ENCODE measurements at regions not wholly inside any gene's neighbourhood (a gene's known extent, or its start where the extent isn't known, plus 50 kb on each side); places are given as distances from the start of the nearest gene placed in this dataset.

DNA sequence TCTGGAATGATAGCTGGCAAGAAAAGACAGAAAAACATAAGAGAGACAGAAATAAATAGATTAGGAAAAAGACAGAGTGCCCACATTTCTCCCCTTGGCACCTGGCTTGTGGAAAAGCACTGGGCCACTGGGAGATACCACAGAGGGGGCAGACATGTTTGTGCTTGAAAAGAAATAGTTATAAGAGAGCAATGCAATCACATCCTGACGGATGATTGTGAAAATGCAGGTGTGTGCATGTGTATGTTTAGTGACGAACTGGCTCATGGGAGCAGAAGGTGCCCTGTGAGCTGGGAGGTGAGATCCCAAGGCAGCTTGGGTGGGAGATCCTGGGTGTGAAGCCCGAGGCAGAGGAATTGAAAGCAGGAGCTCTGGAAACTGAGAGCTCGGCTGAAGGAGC is 617.9 kb downstream of the BCOR start:
- Histone ChIP-seq H3K4me2 (ENCODE audit: low read depth, low read length) (no peak overlapping the region), H2BK15ac (ENCODE audit: low read depth, low read length) (no peak overlapping the region)
- WGBS, 2 experiments (ENCODE audit: extremely low coverage in 2 of 2, insufficient read length in 1 of 2) = 48% methylated on average over 3 of the region's 4 CpGs; no CpG with 5 or more reads in 1 of the 2 experiments

More for the DNA sequence above, 617.9 kb downstream of the BCOR start:
- H2BK5ac ChIP-seq (ENCODE audit: low read depth, low read length, poor library complexity, severe bottlenecking) = no peak overlapping the region
- H2BK120ac ChIP-seq (ENCODE audit: low read depth, low read length) = no peak overlapping the region
- ChIA-PET POLR2A (ENCODE audit: unreplicated experiment) (no interaction called here), CTCF (no interaction called here)
- H3K9me3 ChIP-seq (ENCODE audit: control insufficient read depth, insufficient read depth, low read length) = peaks cover 2% of the 10 kb centered on the region; the same call in 1 of the 2 replicates
- ATAC-seq (ENCODE audit: low read depth) = no peak
- H4K5ac ChIP-seq (ENCODE audit: low read depth, low read length) = no peak overlapping the region
- H2AK9ac ChIP-seq (replicated peaks; ENCODE audit: low read depth, low read length, poor library complexity) = no peak overlapping the region
- H3K27ac ChIP-seq (ENCODE audit: insufficient read depth, low read length) = no peak overlapping the region
- H3K9ac ChIP-seq (ENCODE audit: low read depth, low read length) = no peak overlapping the region
- intact Hi-C loops (cut with micrococcal nuclease) = no loop called here
- no peak overlapping the region for H2AFZ ChIP-seq (replicated peaks; ENCODE audit: low read length, poor library complexity)
- in situ Hi-C loops (cut with MboI; ENCODE audit: low sequenced_read_pairs) = no loop called here
- H3K4me1 ChIP-seq (ENCODE audit: control insufficient read depth, insufficient read depth, low read length) = no peaks in the 10 kb centered on the region
- no peak overlapping the region for H4K91ac ChIP-seq (ENCODE audit: insufficient read depth, low read depth, low read length)
- H3K56ac ChIP-seq (ENCODE audit: extremely low read depth, insufficient read depth, low read length) = no peak overlapping the region
- no peaks in the 10 kb centered on the region for H3K79me1 ChIP-seq (ENCODE audit: low read depth in 1 of 2, low read length in 2 of 2)
- H2AK5ac ChIP-seq (ENCODE audit: low read depth, low read length) = no peak overlapping the region
- dilution Hi-C loops (cut with HindIII; ENCODE audit: low sequenced_read_pairs, unreplicated experiment) = no loop called here
- no peak overlapping the region for H3K4me3 ChIP-seq (ENCODE audit: insufficient read depth, low read depth, low read length)
- no peak overlapping the region for H3K14ac ChIP-seq (replicated peaks; ENCODE audit: low read depth, low read length)
- H3K23ac ChIP-seq (ENCODE audit: low read depth, low read length) = no peak overlapping the region
- no peak for DNase-seq
- TF ChIP-seq BHLHE40 (IDR thresholded peaks at IDR 0.05; ENCODE audit: low read depth, low read length) (no peak), FOS (IDR thresholded peaks at IDR 0.05; ENCODE audit: low read depth, low read length) (no peak), RAD21 (IDR thresholded peaks at IDR 0.05; ENCODE audit: low read length) (no peak), SMC3 (IDR thresholded peaks at IDR 0.05; ENCODE audit: low read depth, low read length) (no peak), NFE2L2 (IDR thresholded peaks at IDR 0.05; ENCODE audit: low read depth, low read length) (no peak), CEBPB (IDR thresholded peaks at IDR 0.05; ENCODE audit: low read depth, low read length) (no peak), CHD1 (IDR thresholded peaks at IDR 0.05; ENCODE audit: low read depth, low read length) (no peak), RCOR1 (IDR thresholded peaks at IDR 0.05; ENCODE audit: insufficient replicate concordance, low read length) (no peak), POLR2A (IDR thresholded peaks at IDR 0.05; ENCODE audit: low read depth, low read length) (no peak), MAFK (IDR thresholded peaks at IDR 0.05; ENCODE audit: low read depth, low read length) (no peak), RFX5 (IDR thresholded peaks at IDR 0.05; ENCODE audit: low read depth, low read length) (no peak), MAZ (IDR thresholded peaks at IDR 0.05; ENCODE audit: borderline replicate concordance, low read depth, low read length) (no peak)
- TF ChIP-seq, protein P1, sequence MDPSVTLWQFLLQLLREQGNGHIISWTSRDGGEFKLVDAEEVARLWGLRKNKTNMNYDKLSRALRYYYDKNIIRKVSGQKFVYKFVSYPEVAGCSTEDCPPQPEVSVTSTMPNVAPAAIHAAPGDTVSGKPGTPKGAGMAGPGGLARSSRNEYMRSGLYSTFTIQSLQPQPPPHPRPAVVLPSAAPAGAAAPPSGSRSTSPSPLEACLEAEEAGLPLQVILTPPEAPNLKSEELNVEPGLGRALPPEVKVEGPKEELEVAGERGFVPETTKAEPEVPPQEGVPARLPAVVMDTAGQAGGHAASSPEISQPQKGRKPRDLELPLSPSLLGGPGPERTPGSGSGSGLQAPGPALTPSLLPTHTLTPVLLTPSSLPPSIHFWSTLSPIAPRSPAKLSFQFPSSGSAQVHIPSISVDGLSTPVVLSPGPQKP (IDR thresholded peaks at IDR 0.05; ENCODE audit: borderline replicate concordance, low read depth, low read length) = no peak
- TF ChIP-seq, protein P2, sequence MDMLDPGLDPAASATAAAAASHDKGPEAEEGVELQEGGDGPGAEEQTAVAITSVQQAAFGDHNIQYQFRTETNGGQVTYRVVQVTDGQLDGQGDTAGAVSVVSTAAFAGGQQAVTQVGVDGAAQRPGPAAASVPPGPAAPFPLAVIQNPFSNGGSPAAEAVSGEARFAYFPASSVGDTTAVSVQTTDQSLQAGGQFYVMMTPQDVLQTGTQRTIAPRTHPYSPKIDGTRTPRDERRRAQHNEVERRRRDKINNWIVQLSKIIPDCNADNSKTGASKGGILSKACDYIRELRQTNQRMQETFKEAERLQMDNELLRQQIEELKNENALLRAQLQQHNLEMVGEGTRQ (IDR thresholded peaks at IDR 0.05; ENCODE audit: low read depth, low read length) = no peak
- TF ChIP-seq, protein P3, sequence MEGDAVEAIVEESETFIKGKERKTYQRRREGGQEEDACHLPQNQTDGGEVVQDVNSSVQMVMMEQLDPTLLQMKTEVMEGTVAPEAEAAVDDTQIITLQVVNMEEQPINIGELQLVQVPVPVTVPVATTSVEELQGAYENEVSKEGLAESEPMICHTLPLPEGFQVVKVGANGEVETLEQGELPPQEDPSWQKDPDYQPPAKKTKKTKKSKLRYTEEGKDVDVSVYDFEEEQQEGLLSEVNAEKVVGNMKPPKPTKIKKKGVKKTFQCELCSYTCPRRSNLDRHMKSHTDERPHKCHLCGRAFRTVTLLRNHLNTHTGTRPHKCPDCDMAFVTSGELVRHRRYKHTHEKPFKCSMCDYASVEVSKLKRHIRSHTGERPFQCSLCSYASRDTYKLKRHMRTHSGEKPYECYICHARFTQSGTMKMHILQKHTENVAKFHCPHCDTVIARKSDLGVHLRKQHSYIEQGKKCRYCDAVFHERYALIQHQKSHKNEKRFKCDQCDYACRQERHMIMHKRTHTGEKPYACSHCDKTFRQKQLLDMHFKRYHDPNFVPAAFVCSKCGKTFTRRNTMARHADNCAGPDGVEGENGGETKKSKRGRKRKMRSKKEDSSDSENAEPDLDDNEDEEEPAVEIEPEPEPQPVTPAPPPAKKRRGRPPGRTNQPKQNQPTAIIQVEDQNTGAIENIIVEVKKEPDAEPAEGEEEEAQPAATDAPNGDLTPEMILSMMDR (conservative IDR thresholded peaks at IDR 0.05; ENCODE audit: low read depth, low read length) = no peak
- H3K27me3 ChIP-seq (ENCODE audit: control insufficient read depth, insufficient read depth, low read length) = peaks cover 29% of the 10 kb centered on the region; the same call in 1 of the 2 replicates
- no peak overlapping the region for H3K18ac ChIP-seq (ENCODE audit: low read depth, low read length)
- no peak overlapping the region for H2BK20ac ChIP-seq (ENCODE audit: low read depth, low read length)
- H3K36me3 ChIP-seq (ENCODE audit: control insufficient read depth, insufficient read depth, low read length) = no peaks in the 10 kb centered on the region
- H3K9me1 ChIP-seq (ENCODE audit: insufficient read depth, low read length) = no peaks in the 10 kb centered on the region
- no peak overlapping the region for H3K4ac ChIP-seq (ENCODE audit: low read depth, low read length)
- no peaks in the 10 kb centered on the region for H4K20me1 ChIP-seq (ENCODE audit: insufficient read depth, low read length)
- no TSS peak for BruUV-seq (replicated peaks)
- H4K8ac ChIP-seq (ENCODE audit: low read depth in 2 of 2, low read length in 2 of 2) = no peak overlapping the region

Measured in IMR-90 (cell line).